Left cardiac atrium (tissue), 4 donors: ENCODE measurements at regions not wholly inside any gene's neighbourhood (a gene's known extent, or its start where the extent isn't known, plus 50 kb on each side); places are given as distances from the start of the nearest gene placed in this dataset.

Source experiments
- ATAC-seq, 2 donors: fragments of 200-7000 bp; cut with Tn5 transposase; one replicate each; pipeline ENCODE4 v1.9.1; 2020; ENCODE audit warnings: mild to moderate bottlenecking in 2 of 2, moderate library complexity in 2 of 2
- DNase-seq: peaks from one replicate; pipeline ENCODE4 v3.0.0-alpha.2; 2020
- intact Hi-C, 2 donors: fragments of 100-400 bp; cut with DNase I; formaldehyde crosslinking; loops; one replicate each; pipeline versions ENCODE4 v1.14.1 to v1.15.1; 2022 to 2023
- donor health status: DM: no; HTN: yes; CAD: no.
- donor health status: DM: no; HTN: yes; CAD: no; lungs with severe emphysema.
- donor health status: DM: yes; HTN: yes; CAD: no.
- donor health status: Dilated cardiomyopathy.

DNA sequence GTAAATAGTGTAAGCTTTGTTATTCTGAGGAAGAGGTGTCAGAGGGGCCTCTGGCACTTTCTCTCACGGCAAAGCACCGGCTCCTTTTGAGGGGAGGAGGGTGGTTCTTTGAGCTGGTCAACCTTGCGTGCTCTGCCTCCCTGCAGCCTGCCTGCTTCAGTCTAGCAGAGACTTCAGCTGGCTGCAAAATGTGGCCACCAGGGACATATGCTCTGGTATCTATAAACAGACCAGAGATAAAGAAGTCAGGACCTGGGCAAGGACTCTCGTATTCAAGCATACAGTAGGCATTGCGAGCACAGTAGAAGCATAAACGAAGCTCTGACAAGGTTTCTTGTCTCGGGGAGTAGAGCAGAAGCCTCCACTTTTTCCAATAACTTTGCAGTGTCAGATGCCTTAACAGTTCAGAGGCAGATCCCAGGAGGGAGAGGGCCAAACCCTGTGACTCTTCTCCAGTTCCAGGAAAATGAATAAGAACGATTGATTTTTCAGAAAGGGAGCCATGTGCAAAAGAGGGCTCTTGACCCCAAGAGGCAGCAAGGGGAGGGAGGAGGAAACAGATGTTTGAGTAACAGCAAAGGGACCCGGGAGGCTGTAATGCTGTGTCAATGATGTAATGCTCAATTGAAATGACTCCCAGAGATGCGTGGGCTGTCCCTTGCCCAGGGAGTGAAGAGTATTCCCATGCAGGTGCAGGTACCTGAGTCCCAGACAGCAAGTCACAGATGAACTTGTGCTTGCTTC is 57.9 kb upstream of the TEX13D start:
- no peak for DNase-seq

DNA sequence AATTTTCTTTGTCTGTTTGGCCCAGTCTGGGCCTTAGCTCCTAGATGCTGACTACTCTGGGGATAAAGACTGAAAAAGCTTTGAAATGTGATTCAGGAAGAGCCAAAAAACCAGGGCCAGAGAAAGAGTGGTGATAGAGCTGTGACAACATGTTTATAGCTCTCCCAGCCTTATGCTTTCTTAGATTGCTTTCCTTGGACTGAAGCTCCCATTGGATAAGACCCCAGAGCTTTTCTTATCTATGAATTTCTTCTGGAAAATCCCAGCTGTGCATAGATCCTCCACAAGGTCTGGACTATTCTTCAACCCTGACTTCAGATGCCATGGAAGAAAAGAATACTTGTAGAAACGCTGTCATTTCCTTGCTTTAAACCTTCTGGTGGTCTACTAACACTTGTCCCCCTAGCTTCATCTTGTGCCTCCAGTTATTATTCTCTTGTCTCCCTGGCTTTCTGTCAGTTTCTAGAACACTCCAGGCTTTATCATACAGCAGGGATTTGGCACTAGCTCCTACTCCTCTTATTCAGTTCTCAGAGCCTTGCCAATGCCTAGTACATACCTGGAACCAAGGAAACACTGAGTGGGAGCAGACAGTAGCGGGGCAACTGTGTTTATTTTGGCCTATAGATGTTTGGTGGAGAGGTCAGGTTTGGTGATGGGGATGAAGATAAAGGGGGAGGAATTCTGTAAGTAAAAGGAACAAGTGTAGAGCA is 57.1 kb upstream of the TEX13D start:
- intact Hi-C loops: no loop called here
- peak in 1 of 2 donors; percentile 70 for ATAC-seq
- DNase-seq: no peak

More for the DNA sequence above, 57.9 kb upstream of the TEX13D start:
- intact Hi-C loops: no loop called here
- peak in 1 of 2 donors; percentile 80 for ATAC-seq

DNA sequence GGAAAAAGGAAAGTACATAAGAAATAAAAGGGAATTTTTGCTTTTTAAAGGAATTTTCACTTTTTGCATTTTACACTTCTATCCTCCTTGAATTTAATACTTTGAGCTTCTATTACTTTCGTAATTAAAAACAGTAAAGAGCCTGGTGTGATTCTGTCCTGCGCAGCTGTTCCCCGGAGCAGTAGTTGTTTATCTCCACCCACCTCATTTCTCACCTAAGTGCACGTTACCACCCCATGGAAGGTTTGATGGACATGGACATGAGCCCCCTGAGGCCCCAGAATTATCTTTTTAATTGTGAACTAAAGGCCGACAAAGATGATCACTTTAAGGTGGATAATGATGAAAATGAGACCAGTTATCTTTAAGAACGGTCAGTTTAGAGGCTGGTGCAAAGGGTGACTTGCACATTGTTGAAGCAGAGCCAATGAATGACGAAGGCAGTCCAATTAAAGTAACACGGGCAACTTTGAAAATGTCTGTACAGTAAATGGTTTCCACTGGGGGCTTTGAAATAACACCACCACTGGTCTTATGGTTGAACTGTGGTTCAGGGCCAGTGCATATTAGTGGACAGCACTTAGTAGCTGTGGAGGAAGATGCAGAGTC is 52.1 kb upstream of the TEX13D start:
- no peak for ATAC-seq
- DNase-seq: no peak
- intact Hi-C loops: no loop called here

DNA sequence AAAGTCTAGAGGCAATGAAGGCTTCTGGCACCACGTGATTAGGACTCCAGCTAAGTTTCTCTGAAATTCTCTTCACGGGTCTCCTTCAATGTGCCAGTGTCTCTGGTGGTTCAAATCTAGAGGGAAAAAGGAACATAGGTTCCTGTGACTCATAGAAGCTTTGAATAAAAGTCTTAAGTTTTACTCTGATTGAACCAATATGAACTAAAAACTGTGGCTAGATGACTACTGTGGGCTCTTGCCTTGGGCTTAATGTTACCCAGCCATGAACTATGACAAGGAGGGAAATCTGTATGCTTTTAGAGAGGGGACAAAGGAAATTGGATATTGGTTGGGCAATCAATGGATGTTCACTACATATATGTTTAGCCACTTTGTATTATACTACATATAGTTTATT is 49.9 kb upstream of the TEX13D start:
- ATAC-seq: no peak
- intact Hi-C loops: no loop called here
- no peak for DNase-seq
